ENCODE measurements at regions not wholly inside any gene's neighbourhood (a gene's known extent, or its start where the extent isn't known, plus 50 kb on each side); places are given as distances from the start of the nearest gene placed in this dataset.

- Mint-ChIP-seq H3K27me3 (peaks cover 7% of the 10 kb centered on the region), H3K4me3 (no peak overlapping the region), H3K27ac (no peak overlapping the region), H3K4me1 (no peaks in the 10 kb centered on the region), H3K9me3 (no peaks in the 10 kb centered on the region), H3K36me3 (ENCODE audit: low read depth) (no peaks in the 10 kb centered on the region)
- ChIA-PET POLR2A (no interaction called here), CTCF (no interaction called here)
- no peak for DNase-seq
Observed at GRCh38 chr2:88320076-88320773, 132.3 kb downstream of the FOXI3 start.

DNA sequence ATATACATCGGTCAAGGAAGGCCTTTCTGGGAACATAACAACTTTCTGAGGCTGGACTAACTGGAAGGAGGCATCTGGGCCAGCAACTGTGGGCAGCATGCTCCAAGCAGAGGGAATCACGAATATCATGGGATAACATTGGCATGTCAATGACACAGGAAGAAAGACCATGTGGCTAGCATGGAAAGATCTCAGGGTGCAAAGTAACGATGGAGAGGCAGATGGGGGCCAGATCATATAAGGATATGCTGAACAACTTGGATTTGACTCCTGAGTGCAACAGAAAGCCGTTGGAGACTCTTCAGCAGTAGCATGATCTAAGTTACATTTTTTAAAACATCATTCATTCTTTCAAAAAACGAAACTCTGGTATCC lies 133.6 kb downstream of the FOXI3 start:
- H3K4me3 Mint-ChIP-seq: no peak overlapping the region
- no peak for DNase-seq
- H3K9me3 Mint-ChIP-seq: no peaks in the 10 kb centered on the region
- no peaks in the 10 kb centered on the region for H3K4me1 Mint-ChIP-seq
- H3K27ac Mint-ChIP-seq: no peak overlapping the region
- peaks cover 5% of the 10 kb centered on the region for H3K27me3 Mint-ChIP-seq
- H3K36me3 Mint-ChIP-seq (ENCODE audit: low read depth): no peaks in the 10 kb centered on the region
- ChIA-PET CTCF (no interaction called here), POLR2A (no interaction called here)

GRCh38 chr2:88318071-88318955 lies 134.2 kb downstream of the FOXI3 start:
- Mint-ChIP-seq H3K9me3 (no peaks in the 10 kb centered on the region), H3K4me3 (no peak overlapping the region), H3K27me3 (peaks cover 5% of the 10 kb centered on the region), H3K36me3 (ENCODE audit: low read depth) (no peaks in the 10 kb centered on the region), H3K27ac (no peak overlapping the region), H3K4me1 (no peaks in the 10 kb centered on the region)
- no peak for DNase-seq
- POLR2A ChIA-PET: no interaction called here
- CTCF ChIA-PET: no interaction called here

DNA sequence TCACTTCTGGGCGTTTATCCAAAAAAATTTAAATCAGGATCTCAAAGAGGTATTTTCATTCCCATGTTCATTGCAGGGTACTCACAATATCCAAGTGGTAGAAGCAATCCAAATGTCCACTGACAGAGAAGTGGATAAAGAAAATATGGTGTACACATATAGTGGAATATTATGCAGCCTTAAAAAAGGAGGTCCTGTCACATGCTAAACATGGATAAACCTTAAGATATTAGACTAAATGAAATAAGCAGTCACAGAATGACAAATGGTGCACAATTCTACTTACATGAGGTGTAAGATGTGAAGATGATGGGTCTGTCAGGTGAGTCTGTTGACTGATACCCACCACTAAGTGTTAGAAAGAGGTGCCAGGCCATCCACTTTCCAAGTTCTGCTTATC lies 140.6 kb downstream of the THNSL2 start:
- no peaks in the 10 kb centered on the region for H3K36me3 Mint-ChIP-seq (ENCODE audit: low read depth)
- ChIA-PET CTCF (no interaction called here), POLR2A (no interaction called here)
- peaks cover 3% of the 10 kb centered on the region for H3K9me3 Mint-ChIP-seq
- peaks cover 2% of the 10 kb centered on the region for H3K27me3 Mint-ChIP-seq
- H3K4me1 Mint-ChIP-seq: no peaks in the 10 kb centered on the region
- no peak overlapping the region for H3K27ac Mint-ChIP-seq
- no peak overlapping the region for H3K4me3 Mint-ChIP-seq
- DNase-seq: no peak

GRCh38 chr2:88307817-88308216 lies 137.7 kb downstream of the THNSL2 start:
- no peaks in the 10 kb centered on the region for H3K4me1 Mint-ChIP-seq
- no peak overlapping the region for H3K27ac Mint-ChIP-seq

DNA sequence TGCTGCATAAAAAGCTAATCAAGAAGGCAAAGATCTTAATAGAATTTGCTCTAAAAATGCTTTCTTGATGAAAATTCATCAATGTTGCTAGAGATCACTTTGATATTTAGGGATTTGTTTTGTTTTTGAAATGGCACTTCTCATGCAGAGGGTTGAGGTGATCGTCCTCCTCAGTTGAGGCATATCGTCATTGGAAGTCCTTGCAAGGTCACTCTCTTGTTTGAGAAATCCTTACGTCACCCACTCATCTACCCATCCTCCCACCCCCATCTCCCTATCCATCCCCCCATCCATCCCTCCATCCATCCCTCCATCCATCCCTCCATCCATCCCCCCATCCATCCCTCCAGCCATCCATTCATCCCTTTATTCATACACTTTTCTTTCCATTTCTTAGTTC lies 133.7 kb downstream of the THNSL2 start:
- no peak for DNase-seq
- POLR2A ChIA-PET: no interaction called here
- Mint-ChIP-seq H3K9me3 (no peaks in the 10 kb centered on the region), H3K4me3 (no peak overlapping the region), H3K4me1 (no peaks in the 10 kb centered on the region), H3K27me3 (no peaks in the 10 kb centered on the region), H3K27ac (no peak overlapping the region), H3K36me3 (ENCODE audit: low read depth) (no peaks in the 10 kb centered on the region)
- CTCF ChIA-PET: no interaction called here

More at GRCh38 chr2:88307817-88308216, 137.7 kb downstream of the THNSL2 start:
- peak; percentile 36 for DNase-seq
- peaks cover 2% of the 10 kb centered on the region for H3K27me3 Mint-ChIP-seq
- no peaks in the 10 kb centered on the region for H3K36me3 Mint-ChIP-seq (ENCODE audit: low read depth)
- no peak overlapping the region for H3K4me3 Mint-ChIP-seq
- ChIA-PET POLR2A (no interaction called here), CTCF (no interaction called here)
- peaks cover 3% of the 10 kb centered on the region for H3K9me3 Mint-ChIP-seq

GRCh38 chr2:88296247-88296646 lies 126.1 kb downstream of the THNSL2 start:
- DNase-seq: no peak
- POLR2A ChIA-PET: no interaction called here
- no peak overlapping the region for H3K27ac Mint-ChIP-seq
- no peak overlapping the region for H3K4me3 Mint-ChIP-seq
- H3K4me1 Mint-ChIP-seq: no peaks in the 10 kb centered on the region
- CTCF ChIA-PET: no interaction called here
- peaks cover 5% of the 10 kb centered on the region for H3K27me3 Mint-ChIP-seq
- no peaks in the 10 kb centered on the region for H3K36me3 Mint-ChIP-seq (ENCODE audit: low read depth)
- H3K9me3 Mint-ChIP-seq: no peaks in the 10 kb centered on the region

DNA sequence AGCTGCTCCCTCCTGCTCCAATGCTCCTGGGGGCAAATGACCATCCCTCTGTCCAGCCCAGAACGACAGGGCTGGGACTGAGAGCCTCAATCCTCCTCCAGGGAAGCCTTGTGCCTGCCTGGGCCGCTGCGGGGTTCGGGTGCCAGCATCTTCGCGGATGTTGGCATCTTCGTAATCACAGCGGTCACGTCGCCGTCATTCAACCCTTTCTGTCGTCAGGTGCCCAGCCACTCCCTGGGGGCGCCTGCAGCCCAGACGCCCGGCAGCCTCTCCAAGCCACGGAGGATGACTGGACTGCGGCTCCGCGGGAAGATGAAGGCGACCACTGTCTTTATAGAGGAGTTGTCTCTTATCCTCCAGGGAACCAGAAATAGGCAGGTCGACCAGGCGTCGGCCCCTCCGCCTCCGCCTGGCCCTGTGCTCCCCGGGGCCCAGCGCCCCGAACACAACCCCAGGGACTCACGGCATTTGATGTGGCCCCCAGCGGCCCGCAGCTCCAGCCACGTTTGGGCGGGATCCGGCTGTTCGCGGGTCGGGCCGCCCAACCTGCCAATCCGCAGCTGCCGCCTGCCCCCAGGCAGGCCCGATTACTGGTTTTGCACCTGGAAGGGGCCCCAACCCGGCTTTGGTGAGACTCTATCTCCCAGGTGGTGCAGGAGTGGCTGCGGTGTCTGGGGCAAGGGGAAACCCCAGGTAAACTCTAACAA lies 113.9 kb downstream of the THNSL2 start:
- H3K9me3 Mint-ChIP-seq: no peaks in the 10 kb centered on the region
- no peak overlapping the region for H3K27ac Mint-ChIP-seq
- no peak overlapping the region for H3K4me3 Mint-ChIP-seq
- CTCF ChIA-PET: interaction anchor here (1.0 kb wide), 1 partner anchor 13 kb away, joined by 3 read pairs; no protein-coding TSS in a partner anchor
- H3K36me3 Mint-ChIP-seq (ENCODE audit: low read depth): no peaks in the 10 kb centered on the region
- DNase-seq: no peak
- POLR2A ChIA-PET: no interaction called here
- no peaks in the 10 kb centered on the region for H3K4me1 Mint-ChIP-seq
- peaks cover 3% of the 10 kb centered on the region for H3K27me3 Mint-ChIP-seq

DNA sequence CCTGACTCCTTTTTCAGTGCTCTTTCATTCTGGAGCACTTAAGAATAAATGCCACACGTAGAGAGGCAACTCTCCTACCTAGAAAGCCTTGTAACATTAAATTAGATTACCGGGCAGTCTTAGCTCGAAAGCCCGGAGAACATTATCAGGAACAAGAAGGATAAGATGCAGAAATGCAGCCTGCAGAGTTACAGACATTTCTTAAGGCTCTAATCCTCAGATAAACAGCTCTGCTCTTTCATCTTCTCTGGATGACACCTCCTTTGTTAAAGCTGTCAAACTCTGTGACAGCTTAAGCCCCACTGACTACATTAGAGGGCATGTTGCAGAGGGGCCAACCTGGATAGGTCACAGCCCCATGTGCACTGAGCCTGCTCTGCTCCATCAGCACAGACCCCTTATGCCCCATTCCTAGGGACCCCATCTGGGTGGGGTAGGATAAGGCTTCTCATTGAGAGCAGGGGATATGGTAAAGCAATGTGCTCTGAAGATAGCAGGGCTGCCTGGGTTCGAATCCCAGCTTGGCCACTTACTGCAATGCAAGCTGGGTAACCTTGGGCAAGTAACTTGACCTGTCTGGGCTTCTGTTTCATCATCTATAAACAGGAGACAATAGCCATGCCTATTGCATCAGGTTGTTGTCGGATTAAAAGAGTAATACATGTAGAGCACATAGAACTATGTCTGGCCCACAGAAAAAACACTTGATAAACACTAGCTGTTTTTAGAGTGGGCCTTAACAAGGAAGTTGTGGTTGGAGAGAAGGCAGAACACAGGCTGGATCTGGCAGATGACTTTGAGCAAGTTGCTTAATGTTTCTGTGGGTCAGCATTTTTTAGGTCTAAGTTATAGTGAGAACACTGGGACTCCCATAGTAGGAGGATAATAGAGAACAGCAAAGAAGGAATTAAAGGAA lies 111.4 kb downstream of the THNSL2 start:
- peaks cover 3% of the 10 kb centered on the region for H3K27me3 Mint-ChIP-seq
- ChIA-PET CTCF (no interaction called here), POLR2A (no interaction called here)
- no peak overlapping the region for H3K4me3 Mint-ChIP-seq
- H3K27ac Mint-ChIP-seq: no peak overlapping the region
- no peak for DNase-seq
- no peaks in the 10 kb centered on the region for H3K36me3 Mint-ChIP-seq (ENCODE audit: low read depth)
- H3K9me3 Mint-ChIP-seq: no peaks in the 10 kb centered on the region
- H3K4me1 Mint-ChIP-seq: no peaks in the 10 kb centered on the region

GRCh38 chr2:88269836-88270235 lies 99.7 kb downstream of the THNSL2 start:
- Mint-ChIP-seq H3K4me1 (no peaks in the 10 kb centered on the region), H3K36me3 (ENCODE audit: low read depth) (no peaks in the 10 kb centered on the region), H3K27me3 (no peaks in the 10 kb centered on the region), H3K4me3 (no peak overlapping the region), H3K27ac (no peak overlapping the region), H3K9me3 (peaks cover 3% of the 10 kb centered on the region)
- POLR2A ChIA-PET: no interaction called here
- DNase-seq: no peak
- CTCF ChIA-PET: no interaction called here

DNA sequence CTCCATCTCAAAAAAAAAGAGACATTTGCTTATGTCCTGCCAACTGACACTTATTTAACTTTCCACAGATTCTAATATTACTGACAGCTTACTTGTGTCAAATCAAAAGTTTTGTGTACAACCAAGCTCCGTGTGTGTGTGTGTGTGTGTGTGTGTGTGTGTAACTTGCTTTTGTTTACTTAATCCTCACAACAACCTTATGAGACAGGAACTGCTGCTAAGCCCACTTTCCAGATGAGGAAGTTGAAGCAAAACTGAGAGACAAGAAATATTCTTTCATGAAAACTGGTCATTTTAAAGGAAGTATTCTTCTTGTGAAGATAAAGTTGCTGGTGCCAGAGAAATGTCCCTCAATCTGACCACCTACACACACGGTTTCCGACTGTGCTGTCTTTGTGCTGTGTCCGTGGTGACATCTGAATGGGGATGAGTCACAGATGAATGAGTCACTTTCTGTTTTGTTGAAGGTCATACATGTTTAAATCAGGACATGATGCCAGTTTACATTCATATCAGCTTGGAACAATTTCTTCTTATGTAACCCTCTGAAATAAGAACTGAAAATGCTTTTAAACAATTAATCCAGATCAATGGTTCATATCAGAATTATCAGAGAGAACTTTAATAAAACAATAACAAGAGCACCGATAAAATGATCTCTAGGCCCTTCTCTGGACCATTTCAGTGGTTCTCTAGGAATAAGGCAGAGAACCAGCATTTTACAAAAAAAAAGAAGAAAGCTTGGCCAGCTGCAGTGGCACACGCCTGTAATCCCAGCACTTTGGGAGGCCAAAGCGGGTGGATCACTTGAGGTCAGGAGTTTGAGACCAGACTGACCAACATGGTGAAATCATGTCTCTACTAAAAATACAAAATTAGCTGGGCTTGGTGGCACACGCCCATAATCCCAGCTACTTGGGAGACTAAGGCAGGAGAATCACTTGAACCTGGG lies 95.5 kb downstream of the THNSL2 start:
- Mint-ChIP-seq H3K36me3 (ENCODE audit: low read depth) (no peaks in the 10 kb centered on the region), H3K27ac (no peak overlapping the region), H3K4me1 (no peaks in the 10 kb centered on the region), H3K27me3 (peaks cover 6% of the 10 kb centered on the region), H3K4me3 (no peak overlapping the region), H3K9me3 (peaks cover 3% of the 10 kb centered on the region)
- no peak for DNase-seq
- ChIA-PET CTCF (interaction anchor here (0.6 to 1.6 kb wide), 2 partner anchors 16 to 111 kb away, joined by 3 to 6 read pairs; no protein-coding TSS in a partner anchor), POLR2A (no interaction called here)

- Mint-ChIP-seq H3K27ac (no peak overlapping the region), H3K9me3 (peaks cover 3% of the 10 kb centered on the region), H3K36me3 (ENCODE audit: low read depth) (no peaks in the 10 kb centered on the region), H3K27me3 (peaks cover 6% of the 10 kb centered on the region), H3K4me3 (no peak overlapping the region), H3K4me1 (no peaks in the 10 kb centered on the region)
- ChIA-PET CTCF (interaction anchor here (1.6 kb wide), 1 partner anchor 15 kb away, joined by 6 read pairs; no protein-coding TSS in a partner anchor), POLR2A (no interaction called here)
- DNase-seq: no peak
Observed at GRCh38 chr2:88263861-88264260, 93.7 kb downstream of the THNSL2 start.
